Right renal pelvis (tissue), 4 donors: ENCODE measurements at regions not wholly inside any gene's neighbourhood (a gene's known extent, or its start where the extent isn't known, plus 50 kb on each side); places are given as distances from the start of the nearest gene placed in this dataset.

Experiments
- DNase-seq, 4 donors: peaks; one replicate each; pipeline ENCODE4 v3.0.0-alpha.2; 2013; ENCODE audit warnings: low read depth in 4 of 4, low spot score in 3 of 4, missing footprints in 1 of 4

DNA sequence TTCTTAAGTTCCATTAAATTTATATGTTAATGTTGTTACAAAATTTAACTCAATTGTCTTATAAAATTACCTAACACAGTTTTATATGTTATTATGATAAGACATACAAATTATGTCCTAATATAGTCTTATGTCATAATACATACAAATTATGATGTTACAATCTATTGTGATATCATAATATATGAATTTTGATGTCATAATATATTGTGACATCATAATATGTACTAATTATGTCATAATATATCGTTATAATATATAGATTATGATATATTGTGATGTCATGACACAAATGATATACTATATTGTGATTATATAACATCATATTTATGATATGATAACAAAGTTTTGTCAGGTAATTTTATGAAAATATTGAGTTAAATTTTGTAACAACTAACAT is 1789.6 kb downstream of the TP53TG3F start:
- DNase-seq, result no peak

DNA sequence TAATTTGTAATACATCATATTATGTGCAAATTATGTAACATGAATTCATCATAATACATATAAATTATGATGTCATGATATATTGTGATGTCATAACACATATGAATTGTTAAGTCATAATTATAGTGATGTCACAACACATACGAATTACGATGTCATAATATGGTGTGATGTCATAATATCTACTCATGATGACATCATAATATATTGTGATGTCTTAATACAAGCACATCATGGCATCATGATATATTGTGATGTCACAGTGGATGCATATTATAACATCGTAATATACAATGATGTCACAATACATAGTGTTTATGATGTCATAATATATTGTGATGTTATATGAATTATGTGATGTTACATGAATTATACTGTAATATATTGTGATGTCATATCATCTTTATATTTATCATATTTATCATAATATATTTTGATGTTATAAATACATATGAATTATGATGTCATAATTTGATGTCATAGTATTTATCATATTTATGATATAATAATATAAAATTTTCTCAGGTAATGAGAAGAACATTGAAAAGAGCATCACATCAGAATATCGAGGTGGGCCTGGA is 1793.0 kb downstream of the TP53TG3F start:
- no peak for DNase-seq

GRCh38 chr16:35255186-35255803 is 1795.9 kb downstream of the TP53TG3F start:
- DNase-seq, result no peak

DNA sequence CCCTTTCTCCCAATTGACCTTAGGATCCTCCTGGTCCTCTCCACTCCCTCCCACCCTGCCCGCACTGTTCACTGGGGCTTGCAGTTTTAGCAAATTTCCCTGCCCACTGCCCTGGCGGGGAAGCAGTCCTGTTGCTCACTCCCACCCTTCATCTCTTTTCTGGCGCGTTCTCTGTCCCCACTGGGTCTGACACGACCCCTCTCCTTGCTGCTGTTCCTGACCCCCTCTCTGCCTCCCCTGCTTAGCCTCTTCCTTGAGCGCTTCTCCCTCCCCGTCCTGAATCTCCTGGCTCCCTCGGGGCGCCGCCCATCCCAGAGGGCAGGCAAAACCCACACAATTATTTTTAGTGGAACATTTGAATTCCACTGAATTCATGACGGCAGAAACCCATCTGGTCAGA is 1796.4 kb downstream of the TP53TG3F start:
- DNase-seq, result no peak

DNA sequence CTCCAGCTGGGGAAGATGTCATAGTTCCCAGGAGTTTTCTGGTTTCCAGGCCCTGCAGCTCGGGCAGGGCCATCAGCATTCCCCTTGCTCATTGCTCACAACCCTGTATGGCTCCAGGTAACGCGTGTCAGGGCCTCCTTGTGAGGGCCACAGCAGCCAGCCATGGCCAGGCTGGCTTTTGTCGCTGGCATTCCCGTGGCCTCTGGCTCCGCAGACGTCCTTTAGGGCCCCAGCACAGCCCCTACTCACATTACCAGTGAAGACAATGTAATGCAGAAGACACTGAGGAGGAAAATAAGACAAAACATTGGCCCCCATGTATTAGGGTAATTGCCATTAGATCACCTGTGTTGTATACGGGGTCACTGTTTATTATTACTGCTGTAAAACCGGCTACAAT is 1799.0 kb downstream of the TP53TG3F start:
- DNase-seq, result no peak

- DNase-seq, result no peak
These were observed 1836.4 kb downstream of the TP53TG3F start for GRCh38 chr16:35295856-35296255.

DNA sequence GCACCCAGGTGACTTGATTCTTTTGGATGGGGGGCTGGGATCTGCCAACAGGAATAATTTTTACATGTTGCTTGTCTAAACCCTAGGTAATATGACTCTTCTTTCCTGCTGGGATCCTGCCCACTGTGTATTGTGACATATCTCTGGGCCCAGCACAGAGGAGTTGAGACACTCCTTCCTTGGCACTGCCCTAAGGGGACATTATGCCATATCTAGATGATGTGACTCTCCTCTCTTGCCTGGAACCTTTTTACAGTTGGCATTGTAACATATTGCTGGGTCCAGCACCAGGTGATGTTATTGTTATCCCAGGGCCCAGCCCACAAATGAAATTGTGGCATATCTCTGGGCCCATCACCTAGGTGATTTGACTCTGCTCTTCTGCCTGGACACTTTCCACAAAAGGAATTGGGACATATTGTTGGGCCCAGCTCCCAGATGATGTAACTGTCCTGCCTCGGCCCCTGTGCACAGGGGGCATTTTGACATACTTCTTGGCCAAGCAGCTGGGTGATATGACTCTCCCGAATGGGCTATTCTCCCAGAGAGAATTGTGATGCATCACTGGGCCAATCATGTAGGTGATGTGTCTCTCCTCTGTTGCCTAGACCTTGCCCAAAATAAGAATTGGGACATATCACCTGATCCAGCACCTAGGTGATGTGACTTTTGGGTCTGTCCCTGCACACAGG is 1837.7 kb downstream of the TP53TG3F start:
- no peak for DNase-seq

DNA sequence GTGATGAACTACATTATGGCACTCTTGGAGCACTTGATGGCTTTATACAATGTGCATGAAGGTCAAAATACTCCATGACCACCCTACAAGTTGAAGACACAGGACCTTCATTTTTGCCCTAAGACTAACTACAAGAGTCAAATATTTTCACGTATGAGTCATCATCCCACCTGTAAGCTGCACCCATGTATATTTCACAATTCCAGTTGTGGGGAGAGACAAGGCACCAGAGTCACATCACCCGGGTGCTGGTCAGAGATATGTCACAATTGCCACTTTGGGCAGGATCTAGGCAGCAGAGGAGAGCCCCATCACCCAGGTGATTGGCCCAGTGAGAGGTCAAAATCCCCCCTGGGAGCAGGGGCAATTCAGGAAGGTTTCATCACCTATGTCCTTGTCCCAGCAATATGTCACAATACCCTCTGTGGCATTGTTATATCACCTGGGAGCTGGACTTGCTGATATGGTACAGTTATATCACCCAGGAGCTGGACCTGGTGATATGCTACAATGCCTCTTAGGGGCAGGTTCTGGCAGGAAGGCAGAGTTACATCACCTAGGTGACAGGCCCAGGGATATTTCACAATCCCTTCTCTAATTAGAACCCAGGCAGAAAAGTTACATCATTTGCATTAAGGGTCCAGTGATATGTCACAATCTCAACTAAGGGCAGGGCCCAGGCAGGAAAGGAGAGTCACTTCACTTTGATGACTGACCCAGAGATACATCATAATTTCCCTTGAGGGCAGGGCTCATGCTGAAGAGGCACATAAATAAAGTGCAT is 1839.2 kb downstream of the TP53TG3F start:
- DNase-seq, result no peak

- no peak for DNase-seq
These were observed 1843.4 kb downstream of the TP53TG3F start for GRCh38 chr16:35302859-35303258.

- no peak for DNase-seq
These were observed 1846.1 kb downstream of the TP53TG3F start for GRCh38 chr16:35305476-35305875.

GRCh38 chr16:35306915-35307314 is 1847.5 kb downstream of the TP53TG3F start:
- DNase-seq, result no peak

GRCh38 chr16:35308674-35309073 is 1849.3 kb downstream of the TP53TG3F start:
- DNase-seq, result no peak

DNA sequence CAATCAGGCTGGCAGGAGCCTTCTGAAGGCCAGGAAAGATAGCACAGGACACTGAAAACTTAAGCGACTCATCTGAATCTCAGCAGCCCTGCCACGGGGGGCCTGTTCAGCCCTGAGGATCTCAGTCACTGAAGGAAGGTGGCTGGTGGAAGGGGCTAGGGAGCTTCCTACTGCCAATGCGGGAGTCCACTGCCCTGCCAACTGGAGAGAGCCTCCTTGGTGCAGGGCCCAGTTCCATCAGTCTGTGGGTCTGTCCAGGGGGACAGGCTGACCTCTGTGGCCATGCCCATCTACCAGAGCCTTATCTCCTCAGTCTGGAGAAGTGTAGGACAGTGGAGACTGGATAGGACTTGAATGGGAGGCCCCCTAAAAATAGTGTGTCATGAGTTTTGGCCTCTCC is 1851.6 kb downstream of the TP53TG3F start:
- DNase-seq, result no peak

GRCh38 chr16:35311475-35311874 is 1852.1 kb downstream of the TP53TG3F start:
- no peak for DNase-seq

DNA sequence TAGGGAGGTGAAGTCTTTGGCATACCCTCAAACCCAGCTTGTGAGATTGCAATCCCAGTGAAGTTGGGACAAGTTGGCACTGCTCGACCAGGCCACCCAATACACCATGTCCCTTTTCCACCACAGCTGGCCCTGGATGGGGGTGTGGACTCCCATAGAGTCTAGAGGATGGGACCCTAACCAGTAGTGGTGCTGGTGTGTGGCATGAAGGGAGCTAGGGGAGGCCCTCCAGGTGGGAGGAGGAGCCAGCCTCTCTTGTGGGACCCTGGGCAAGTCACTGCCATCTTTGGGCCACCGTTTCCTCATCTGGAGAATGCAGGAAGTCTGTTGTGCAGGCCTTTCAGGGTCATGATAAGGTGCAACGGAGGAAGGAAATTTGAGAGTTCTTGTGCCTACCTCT is 1854.9 kb downstream of the TP53TG3F start:
- DNase-seq, result no peak

DNA sequence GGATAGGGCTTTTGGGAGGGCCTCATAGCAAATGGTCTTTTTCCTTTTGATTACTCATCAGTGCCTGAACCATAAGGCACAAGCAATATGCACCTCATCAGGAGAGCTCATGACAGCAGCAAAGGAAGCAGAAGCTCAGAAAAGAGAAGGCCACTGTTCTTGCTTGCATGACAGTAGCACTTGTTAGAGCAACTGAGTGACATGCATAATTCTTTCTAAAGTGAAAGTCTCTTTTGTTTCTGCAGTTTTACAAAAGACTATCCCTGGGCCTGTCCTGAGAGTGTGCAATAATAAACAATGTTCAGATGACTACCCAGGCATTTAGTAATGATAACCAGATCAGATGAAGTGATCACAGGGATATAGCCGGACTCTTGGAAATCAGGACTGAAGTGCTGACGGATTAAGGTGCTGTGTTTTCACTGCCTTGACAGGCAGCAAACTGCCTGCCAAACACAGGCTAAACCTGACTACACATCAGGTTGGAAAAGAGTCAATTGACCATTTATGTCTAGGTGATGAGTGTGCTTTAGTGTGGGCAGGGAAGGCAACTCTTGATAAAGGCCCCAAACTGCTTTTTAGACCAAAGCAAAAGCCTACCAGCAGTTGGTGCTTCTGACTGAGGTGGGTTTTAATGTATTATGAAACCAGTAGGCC is 1860.3 kb downstream of the TP53TG3F start:
- no peak for DNase-seq

- no peak for DNase-seq
These were observed 1866.5 kb downstream of the TP53TG3F start for GRCh38 chr16:35325936-35326335.

DNA sequence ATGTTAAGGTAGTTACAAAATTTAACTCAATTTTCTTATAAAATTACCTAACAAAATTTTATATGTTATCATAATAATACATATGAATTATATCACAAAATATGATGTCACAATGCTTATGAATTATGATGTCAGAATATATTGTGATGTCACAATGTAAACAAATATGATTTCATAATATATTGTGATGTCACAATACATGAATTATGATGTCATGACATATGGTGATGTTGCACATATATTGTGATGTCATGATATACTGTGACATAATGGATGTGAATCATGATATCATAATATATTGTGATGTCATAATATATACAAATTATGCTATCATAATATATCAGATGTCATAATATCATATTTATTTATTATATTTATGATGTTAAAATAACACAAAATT is 1879.9 kb downstream of the TP53TG3F start:
- DNase-seq, result no peak

DNA sequence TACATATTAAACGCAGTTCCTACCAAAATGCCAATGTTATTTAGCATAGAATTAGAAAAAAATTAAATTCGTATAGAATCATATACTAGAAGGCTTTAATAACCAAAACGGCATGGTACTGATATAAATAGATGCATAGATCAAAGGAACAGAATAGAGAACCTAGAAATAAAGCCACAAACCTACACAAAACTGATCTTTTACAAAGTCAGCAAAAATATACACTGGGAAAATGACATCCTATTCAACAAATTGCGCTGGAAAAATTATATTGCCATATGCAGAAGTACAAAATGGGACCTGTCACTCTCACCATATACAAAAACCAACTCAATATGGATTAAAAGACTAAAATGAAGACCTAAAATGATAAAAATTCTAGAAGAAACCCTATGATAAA is 1882.6 kb downstream of the TP53TG3F start:
- DNase-seq, result no peak

GRCh38 chr16:35344012-35344762 is 1884.8 kb downstream of the TP53TG3F start:
- DNase-seq, result no peak
